ENCODE measurements at regions not wholly inside any gene's neighbourhood (a gene's known extent, or its start where the extent isn't known, plus 50 kb on each side); places are given as distances from the start of the nearest gene placed in this dataset.

DNA sequence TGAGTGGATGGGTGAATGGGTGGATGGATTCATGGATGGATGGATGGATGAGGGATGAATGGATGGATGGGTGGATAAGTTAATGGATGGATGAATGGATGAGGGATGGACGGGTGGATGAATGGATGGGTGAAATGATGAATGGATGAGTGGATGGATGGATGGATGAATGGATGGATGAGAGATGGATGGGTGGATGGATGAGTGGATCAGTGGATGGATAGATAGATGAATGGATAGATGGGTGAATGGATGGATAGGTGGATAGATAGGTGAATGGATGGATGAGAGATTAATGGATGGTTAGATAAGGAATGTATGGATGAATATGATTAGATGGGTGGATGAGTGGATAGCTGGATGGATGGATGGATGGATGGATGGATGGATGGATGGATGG, 313.5 kb downstream of the NPHP4 start:
- no TSS peak for BruUV-seq (replicated peaks)
- Histone ChIP-seq H3K27ac (ENCODE audit: control insufficient read depth, insufficient read depth) (no peak overlapping the region), H2AFZ (ENCODE audit: control insufficient read depth, low read depth, low read length) (no peak overlapping the region), H3K9me3 (replicated peaks; ENCODE audit: control insufficient read depth, insufficient read depth, low read length) (no peaks in the 10 kb centered on the region), H3K4me2 (ENCODE audit: control insufficient read depth, insufficient read depth) (no peak overlapping the region), H4K20me1 (ENCODE audit: control insufficient read depth, insufficient read depth) (no peaks in the 10 kb centered on the region), H3K27me3 (replicated peaks in 1 of 2; ENCODE audit: control insufficient read depth in 2 of 2, insufficient read depth in 2 of 2, low read length in 1 of 2) (no peaks in the 10 kb centered on the region), H3K9ac (ENCODE audit: control insufficient read depth, insufficient read depth, low read length) (no peak overlapping the region), H3K79me2 (ENCODE audit: control insufficient read depth, insufficient read depth, low read length) (no peaks in the 10 kb centered on the region), H3K4me3 (no peak overlapping the region), H3K4me1 (ENCODE audit: control insufficient read depth, insufficient read depth, low read length) (no peaks in the 10 kb centered on the region), H3K36me3 (ENCODE audit: control insufficient read depth in 2 of 2, insufficient read depth in 2 of 2, low read length in 1 of 2) (no peaks in the 10 kb centered on the region)
- SMC1A ChIA-PET (ENCODE audit: uncharacterized antibody, unreplicated experiment) = no interaction called here
- POLR2A ChIA-PET = no interaction called here
- WGBS (ENCODE audit: insufficient coverage, insufficient replicate concordance, low lambda C conversion rate, missing lambda C conversion rate) = 0% methylated on average over 1 of the region's 1 CpG
- CTCF ChIA-PET = no interaction called here
- no peak for DNase-seq (ENCODE audit: low read depth, low spot score)
- no peak for ATAC-seq
- in situ Hi-C loops (cut with MboI) = no loop called here
- intact Hi-C loops (cut with micrococcal nuclease; ENCODE audit: unreplicated experiment) = no loop called here
- RAD21 ChIA-PET (ENCODE audit: unreplicated experiment) = no interaction called here
- FAIRE-seq = no peak
- TF ChIP-seq YBX1 (IDR thresholded peaks at IDR 0.05) = no peak
- TF ChIP-seq CREM (IDR thresholded peaks at IDR 0.05; ENCODE audit: low read depth) = no peak
- no peak for TF ChIP-seq USF2 (IDR thresholded peaks at IDR 0.05; ENCODE audit: borderline replicate concordance, low read depth, low read length)
- no peak for TF ChIP-seq HSF1 (IDR thresholded peaks at IDR 0.05; ENCODE audit: low read depth, low read length)
- TF ChIP-seq, protein P1, sequence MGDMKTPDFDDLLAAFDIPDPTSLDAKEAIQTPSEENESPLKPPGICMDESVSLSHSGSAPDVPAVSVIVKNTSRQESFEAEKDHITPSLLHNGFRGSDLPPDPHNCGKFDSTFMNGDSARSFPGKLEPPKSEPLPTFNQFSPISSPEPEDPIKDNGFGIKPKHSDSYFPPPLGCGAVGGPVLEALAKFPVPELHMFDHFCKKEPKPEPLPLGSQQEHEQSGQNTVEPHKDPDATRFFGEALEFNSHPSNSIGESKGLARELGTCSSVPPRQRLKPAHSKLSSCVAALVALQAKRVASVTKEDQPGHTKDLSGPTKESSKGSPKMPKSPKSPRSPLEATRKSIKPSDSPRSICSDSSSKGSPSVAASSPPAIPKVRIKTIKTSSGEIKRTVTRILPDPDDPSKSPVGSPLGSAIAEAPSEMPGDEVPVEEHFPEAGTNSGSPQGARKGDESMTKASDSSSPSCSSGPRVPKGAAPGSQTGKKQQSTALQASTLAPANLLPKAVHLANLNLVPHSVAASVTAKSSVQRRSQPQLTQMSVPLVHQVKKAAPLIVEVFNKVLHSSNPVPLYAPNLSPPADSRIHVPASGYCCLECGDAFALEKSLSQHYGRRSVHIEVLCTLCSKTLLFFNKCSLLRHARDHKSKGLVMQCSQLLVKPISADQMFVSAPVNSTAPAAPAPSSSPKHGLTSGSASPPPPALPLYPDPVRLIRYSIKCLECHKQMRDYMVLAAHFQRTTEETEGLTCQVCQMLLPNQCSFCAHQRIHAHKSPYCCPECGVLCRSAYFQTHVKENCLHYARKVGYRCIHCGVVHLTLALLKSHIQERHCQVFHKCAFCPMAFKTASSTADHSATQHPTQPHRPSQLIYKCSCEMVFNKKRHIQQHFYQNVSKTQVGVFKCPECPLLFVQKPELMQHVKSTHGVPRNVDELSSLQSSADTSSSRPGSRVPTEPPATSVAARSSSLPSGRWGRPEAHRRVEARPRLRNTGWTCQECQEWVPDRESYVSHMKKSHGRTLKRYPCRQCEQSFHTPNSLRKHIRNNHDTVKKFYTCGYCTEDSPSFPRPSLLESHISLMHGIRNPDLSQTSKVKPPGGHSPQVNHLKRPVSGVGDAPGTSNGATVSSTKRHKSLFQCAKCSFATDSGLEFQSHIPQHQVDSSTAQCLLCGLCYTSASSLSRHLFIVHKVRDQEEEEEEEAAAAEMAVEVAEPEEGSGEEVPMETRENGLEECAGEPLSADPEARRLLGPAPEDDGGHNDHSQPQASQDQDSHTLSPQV (IDR thresholded peaks at IDR 0.05) = no peak
- TF ChIP-seq FOXM1 (IDR thresholded peaks at IDR 0.05; ENCODE audit: low read depth, low read length) = no peak
- TF ChIP-seq KAT2A (conservative IDR thresholded peaks at IDR 0.05; ENCODE audit: control insufficient read depth, low read depth, low read length) = no peak
- TF ChIP-seq MTA3 (IDR thresholded peaks at IDR 0.05; ENCODE audit: borderline replicate concordance, low read length) = no peak
- TF ChIP-seq HDGF (IDR thresholded peaks at IDR 0.05) = no peak
- TF ChIP-seq, protein P2, sequence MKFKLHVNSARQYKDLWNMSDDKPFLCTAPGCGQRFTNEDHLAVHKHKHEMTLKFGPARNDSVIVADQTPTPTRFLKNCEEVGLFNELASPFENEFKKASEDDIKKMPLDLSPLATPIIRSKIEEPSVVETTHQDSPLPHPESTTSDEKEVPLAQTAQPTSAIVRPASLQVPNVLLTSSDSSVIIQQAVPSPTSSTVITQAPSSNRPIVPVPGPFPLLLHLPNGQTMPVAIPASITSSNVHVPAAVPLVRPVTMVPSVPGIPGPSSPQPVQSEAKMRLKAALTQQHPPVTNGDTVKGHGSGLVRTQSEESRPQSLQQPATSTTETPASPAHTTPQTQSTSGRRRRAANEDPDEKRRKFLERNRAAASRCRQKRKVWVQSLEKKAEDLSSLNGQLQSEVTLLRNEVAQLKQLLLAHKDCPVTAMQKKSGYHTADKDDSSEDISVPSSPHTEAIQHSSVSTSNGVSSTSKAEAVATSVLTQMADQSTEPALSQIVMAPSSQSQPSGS (IDR thresholded peaks at IDR 0.05; ENCODE audit: low read length) = no peak
- no peak for TF ChIP-seq MYC (IDR thresholded peaks at IDR 0.05; ENCODE audit: insufficient read depth, insufficient read length, insufficient replicate concordance, low read length, severe bottlenecking)
- no peak for TF ChIP-seq ETV6 (conservative IDR thresholded peaks at IDR 0.05 in 1 of 2, IDR thresholded peaks at IDR 0.05 in 1 of 2; ENCODE audit: borderline replicate concordance in 1 of 2, low read depth in 1 of 2)
- no peak for TF ChIP-seq ZBTB11 (CRISPR knock-in tag; IDR thresholded peaks at IDR 0.05)
- TF ChIP-seq TAF1 (IDR thresholded peaks at IDR 0.05; ENCODE audit: borderline replicate concordance, low read depth, low read length) = no peak
